ENCODE measurements at regions not wholly inside any gene's neighbourhood (a gene's known extent, or its start where the extent isn't known, plus 50 kb on each side); places are given as distances from the start of the nearest gene placed in this dataset.

DNA sequence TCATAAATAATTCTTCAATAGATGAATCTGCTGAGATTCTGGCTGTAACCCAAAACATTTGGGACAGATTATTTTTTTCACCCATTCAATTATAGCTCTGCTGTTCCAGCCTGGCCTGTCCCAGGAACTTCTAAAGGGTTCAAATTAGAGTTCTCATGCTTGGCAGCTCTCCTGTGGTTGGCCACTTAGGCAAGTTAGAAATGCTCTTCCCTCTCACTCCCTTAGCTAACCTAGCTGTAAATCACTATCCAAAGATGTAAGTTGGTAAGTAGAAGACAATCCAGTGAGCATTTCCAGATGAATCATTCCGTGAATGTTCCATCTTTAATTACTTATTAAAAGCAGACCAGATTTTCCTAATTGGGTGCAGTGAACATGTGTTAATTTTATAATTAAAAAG is 760.4 kb upstream of the TBX3 start:
- no peak for DNase-seq
- no peak overlapping the region for H3K4me2 ChIP-seq (ENCODE audit: low read length)
- no peak overlapping the region for H3K9ac ChIP-seq (ENCODE audit: low read length)
- H3K4me1 ChIP-seq (ENCODE audit: insufficient read depth, low read length), result peaks cover 10% of the 10 kb centered on the region
- intact Hi-C loops (cut with micrococcal nuclease), result no loop called here
- POLR2A ChIA-PET (ENCODE audit: unreplicated experiment), result no interaction called here
- H3K27ac ChIP-seq (ENCODE audit: low read length), result no peak overlapping the region
- no peaks in the 10 kb centered on the region for H3K9me3 ChIP-seq (ENCODE audit: low read length)
- H2AFZ ChIP-seq (ENCODE audit: low read length), result no peak overlapping the region
- H3K9me2 ChIP-seq (replicated peaks; ENCODE audit: low read length), result no peaks in the 10 kb centered on the region
- H3F3A ChIP-seq (ENCODE audit: low read length, unreplicated experiment), result no peaks in the 10 kb centered on the region
- H3K27me3 ChIP-seq (ENCODE audit: low read length), result no peaks in the 10 kb centered on the region
- H4K20me1 ChIP-seq (ENCODE audit: low read length), result no peaks in the 10 kb centered on the region
- no peak for ATAC-seq
- no peak overlapping the region for H3K4me3 ChIP-seq (ENCODE audit: low read length)
- CTCF ChIA-PET, result interaction anchor here (0.6 kb wide), 1 partner anchor 819 kb away, joined by 4 read pairs; no protein-coding TSS in a partner anchor
- no peaks in the 10 kb centered on the region for H3K36me3 ChIP-seq (ENCODE audit: low read depth, low read length)
- no TSS peak for BruUV-seq (replicated peaks)
- TF ChIP-seq EZH2 (IDR thresholded peaks at IDR 0.05; ENCODE audit: low read length, unreplicated experiment) (no peak), EZH2phosphoT487 (IDR thresholded peaks at IDR 0.05; ENCODE audit: borderline replicate concordance, low read length) (no peak)
- TF ChIP-seq, protein P1, sequence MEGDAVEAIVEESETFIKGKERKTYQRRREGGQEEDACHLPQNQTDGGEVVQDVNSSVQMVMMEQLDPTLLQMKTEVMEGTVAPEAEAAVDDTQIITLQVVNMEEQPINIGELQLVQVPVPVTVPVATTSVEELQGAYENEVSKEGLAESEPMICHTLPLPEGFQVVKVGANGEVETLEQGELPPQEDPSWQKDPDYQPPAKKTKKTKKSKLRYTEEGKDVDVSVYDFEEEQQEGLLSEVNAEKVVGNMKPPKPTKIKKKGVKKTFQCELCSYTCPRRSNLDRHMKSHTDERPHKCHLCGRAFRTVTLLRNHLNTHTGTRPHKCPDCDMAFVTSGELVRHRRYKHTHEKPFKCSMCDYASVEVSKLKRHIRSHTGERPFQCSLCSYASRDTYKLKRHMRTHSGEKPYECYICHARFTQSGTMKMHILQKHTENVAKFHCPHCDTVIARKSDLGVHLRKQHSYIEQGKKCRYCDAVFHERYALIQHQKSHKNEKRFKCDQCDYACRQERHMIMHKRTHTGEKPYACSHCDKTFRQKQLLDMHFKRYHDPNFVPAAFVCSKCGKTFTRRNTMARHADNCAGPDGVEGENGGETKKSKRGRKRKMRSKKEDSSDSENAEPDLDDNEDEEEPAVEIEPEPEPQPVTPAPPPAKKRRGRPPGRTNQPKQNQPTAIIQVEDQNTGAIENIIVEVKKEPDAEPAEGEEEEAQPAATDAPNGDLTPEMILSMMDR (conservative IDR thresholded peaks at IDR 0.05; ENCODE audit: low read depth, low read length), result no peak
- no peaks in the 10 kb centered on the region for H3K79me2 ChIP-seq (ENCODE audit: low read length)

DNA sequence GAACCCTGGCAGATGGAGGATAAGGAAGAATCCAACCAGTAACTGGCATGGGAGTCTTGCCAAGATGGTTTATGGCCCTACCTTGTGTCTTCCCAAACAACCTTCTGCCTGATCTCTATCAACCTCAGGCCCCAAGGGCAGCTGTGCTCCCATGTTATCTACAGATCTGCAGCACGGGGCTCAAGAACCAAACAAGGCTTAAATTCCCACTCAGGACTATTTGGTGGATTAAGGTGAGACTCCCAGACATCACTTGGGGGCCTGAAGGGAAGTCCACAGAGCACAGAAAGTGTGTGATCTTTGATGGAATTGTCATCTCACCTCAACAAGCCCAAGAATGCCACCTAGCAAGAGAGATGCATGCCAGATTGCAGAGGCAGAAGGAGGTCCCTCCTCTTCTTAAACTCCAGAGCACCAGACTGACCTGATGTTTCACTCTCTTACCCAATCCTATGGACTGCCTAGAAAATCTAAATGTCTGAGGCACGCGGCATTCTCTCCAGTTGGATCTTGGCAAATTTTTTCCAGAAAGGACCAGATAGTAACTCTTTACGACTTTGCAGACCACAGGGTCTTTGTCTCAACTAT is 759.5 kb upstream of the TBX3 start:
- H3K9me3 ChIP-seq (ENCODE audit: low read length), result no peaks in the 10 kb centered on the region
- BruUV-seq (replicated peaks), result no TSS peak
- ChIA-PET CTCF (no interaction called here), POLR2A (ENCODE audit: unreplicated experiment) (interaction anchor here (0.5 kb wide), 1 partner anchor 82 kb away, joined by 4 read pairs; no protein-coding TSS in a partner anchor)
- no peak overlapping the region for H2AFZ ChIP-seq (ENCODE audit: low read length)
- H3F3A ChIP-seq (ENCODE audit: low read length, unreplicated experiment), result no peaks in the 10 kb centered on the region
- H3K4me3 ChIP-seq (ENCODE audit: low read length), result no peak overlapping the region
- H3K4me1 ChIP-seq (ENCODE audit: insufficient read depth, low read length), result peaks cover 10% of the 10 kb centered on the region
- no peaks in the 10 kb centered on the region for H3K79me2 ChIP-seq (ENCODE audit: low read length)
- H3K36me3 ChIP-seq (ENCODE audit: low read depth, low read length), result no peaks in the 10 kb centered on the region
- intact Hi-C loops (cut with micrococcal nuclease), result no loop called here
- ATAC-seq (no peak), DNase-seq (no peak)
- no peaks in the 10 kb centered on the region for H3K9me2 ChIP-seq (replicated peaks; ENCODE audit: low read length)
- H4K20me1 ChIP-seq (ENCODE audit: low read length), result no peaks in the 10 kb centered on the region
- TF ChIP-seq EZH2 (IDR thresholded peaks at IDR 0.05; ENCODE audit: low read length, unreplicated experiment) (no peak), EZH2phosphoT487 (IDR thresholded peaks at IDR 0.05; ENCODE audit: borderline replicate concordance, low read length) (no peak)
- TF ChIP-seq, protein P1 (conservative IDR thresholded peaks at IDR 0.05; ENCODE audit: low read depth, low read length), result no peak
- H3K9ac ChIP-seq (ENCODE audit: low read length), result no peak overlapping the region
- no peak overlapping the region for H3K27ac ChIP-seq (ENCODE audit: low read length)
- H3K4me2 ChIP-seq (ENCODE audit: low read length), result no peak overlapping the region
- H3K27me3 ChIP-seq (ENCODE audit: low read length), result no peaks in the 10 kb centered on the region

DNA sequence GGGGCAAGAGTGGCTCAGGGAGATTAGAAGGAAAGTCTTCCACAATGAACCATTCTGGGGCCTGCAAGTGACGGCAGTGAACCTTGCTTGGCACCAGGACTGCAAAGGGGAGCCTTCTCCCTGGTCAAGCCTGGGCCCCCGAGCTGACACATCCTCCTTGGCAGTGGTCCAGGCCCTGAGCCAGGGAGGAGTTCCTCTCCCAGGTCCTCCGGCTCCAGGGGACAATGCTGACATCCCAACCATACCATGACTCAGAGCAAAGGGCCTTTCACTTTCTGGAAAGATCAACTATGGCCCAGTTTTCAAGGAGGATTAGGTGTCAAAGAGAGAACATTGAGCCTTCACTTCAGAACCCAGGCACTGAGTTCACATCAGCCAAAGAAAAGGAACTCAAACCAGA is 756.5 kb upstream of the TBX3 start:
- intact Hi-C loops (cut with micrococcal nuclease), result no loop called here
- ATAC-seq, result peak; percentile 71
- peaks cover 10% of the 10 kb centered on the region for H3K4me1 ChIP-seq (ENCODE audit: insufficient read depth, low read length)
- CTCF ChIA-PET, result no interaction called here
- H3K36me3 ChIP-seq (ENCODE audit: low read depth, low read length), result no peaks in the 10 kb centered on the region
- no TSS peak for BruUV-seq (replicated peaks)
- DNase-seq, result peak; percentile 80
- no peaks in the 10 kb centered on the region for H4K20me1 ChIP-seq (ENCODE audit: low read length)
- no peaks in the 10 kb centered on the region for H3K9me3 ChIP-seq (ENCODE audit: low read length)
- H3K4me3 ChIP-seq (ENCODE audit: low read length), result no peak overlapping the region
- no peaks in the 10 kb centered on the region for H3K79me2 ChIP-seq (ENCODE audit: low read length)
- POLR2A ChIA-PET (ENCODE audit: unreplicated experiment), result no interaction called here
- no peaks in the 10 kb centered on the region for H3K9me2 ChIP-seq (replicated peaks; ENCODE audit: low read length)
- no peaks in the 10 kb centered on the region for H3F3A ChIP-seq (ENCODE audit: low read length, unreplicated experiment)
- no peak overlapping the region for H3K9ac ChIP-seq (ENCODE audit: low read length)
- H3K27ac ChIP-seq (ENCODE audit: low read length), result no peak overlapping the region
- TF ChIP-seq EZH2phosphoT487 (IDR thresholded peaks at IDR 0.05; ENCODE audit: borderline replicate concordance, low read length) (no peak), EZH2 (IDR thresholded peaks at IDR 0.05; ENCODE audit: low read length, unreplicated experiment) (no peak)
- TF ChIP-seq, protein P1 (conservative IDR thresholded peaks at IDR 0.05; ENCODE audit: low read depth, low read length), result no peak
- peak overlapping the region; percentile 9 for H3K4me2 ChIP-seq (ENCODE audit: low read length)
- H3K27me3 ChIP-seq (ENCODE audit: low read length), result no peaks in the 10 kb centered on the region
- no peak overlapping the region for H2AFZ ChIP-seq (ENCODE audit: low read length)
